GM12864 (cell line): ENCODE measurements at regions not wholly inside any gene's neighbourhood (a gene's known extent, or its start where the extent isn't known, plus 50 kb on each side); places are given as distances from the start of the nearest gene placed in this dataset.

ENCODE experiments used
- DNase-seq: peaks from one replicate; pipeline ENCODE4 v3.0.0-alpha.2; 2011; ENCODE audit warnings: low read depth
- H3K4me3 ChIP-seq: 2 replicates; pipeline ENCODE4 v1.5.1; 2011; ENCODE audit warnings: mild to moderate bottlenecking, low read depth, low read length, control low read depth
- TF ChIP-seq, protein P1 (sequence below): IDR thresholded peaks from 2 replicates; pipeline ENCODE4 v1.5.1; 2011; ENCODE audit warnings: low read depth, mild to moderate bottlenecking, moderate library complexity, low read length, control low read depth, inconsistent platforms; ENCODE audit errors: missing control alignments

DNA sequence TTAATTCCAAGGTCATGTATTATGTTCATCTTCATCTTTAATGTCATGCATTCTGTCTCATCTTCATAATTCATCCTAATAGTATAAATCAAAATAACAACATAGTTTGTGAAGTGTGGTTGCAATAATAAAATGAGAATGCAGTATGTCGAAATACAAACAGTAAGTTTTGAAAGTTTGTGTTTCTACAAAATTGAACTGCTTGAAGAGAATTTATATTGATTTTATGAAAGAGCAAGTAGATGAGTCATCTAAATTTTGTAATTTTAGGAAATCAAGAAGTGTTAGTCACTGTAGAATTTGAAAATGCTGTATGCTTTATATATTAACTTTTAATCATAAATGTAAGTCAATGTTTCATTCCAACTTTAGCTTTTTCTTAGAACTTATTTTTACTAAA lies 190.5 kb upstream of the PPP1R3A start:
- no peak overlapping the region for H3K4me3 ChIP-seq
- TF ChIP-seq, protein P1, sequence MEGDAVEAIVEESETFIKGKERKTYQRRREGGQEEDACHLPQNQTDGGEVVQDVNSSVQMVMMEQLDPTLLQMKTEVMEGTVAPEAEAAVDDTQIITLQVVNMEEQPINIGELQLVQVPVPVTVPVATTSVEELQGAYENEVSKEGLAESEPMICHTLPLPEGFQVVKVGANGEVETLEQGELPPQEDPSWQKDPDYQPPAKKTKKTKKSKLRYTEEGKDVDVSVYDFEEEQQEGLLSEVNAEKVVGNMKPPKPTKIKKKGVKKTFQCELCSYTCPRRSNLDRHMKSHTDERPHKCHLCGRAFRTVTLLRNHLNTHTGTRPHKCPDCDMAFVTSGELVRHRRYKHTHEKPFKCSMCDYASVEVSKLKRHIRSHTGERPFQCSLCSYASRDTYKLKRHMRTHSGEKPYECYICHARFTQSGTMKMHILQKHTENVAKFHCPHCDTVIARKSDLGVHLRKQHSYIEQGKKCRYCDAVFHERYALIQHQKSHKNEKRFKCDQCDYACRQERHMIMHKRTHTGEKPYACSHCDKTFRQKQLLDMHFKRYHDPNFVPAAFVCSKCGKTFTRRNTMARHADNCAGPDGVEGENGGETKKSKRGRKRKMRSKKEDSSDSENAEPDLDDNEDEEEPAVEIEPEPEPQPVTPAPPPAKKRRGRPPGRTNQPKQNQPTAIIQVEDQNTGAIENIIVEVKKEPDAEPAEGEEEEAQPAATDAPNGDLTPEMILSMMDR: no peak
- no peak for DNase-seq

DNA sequence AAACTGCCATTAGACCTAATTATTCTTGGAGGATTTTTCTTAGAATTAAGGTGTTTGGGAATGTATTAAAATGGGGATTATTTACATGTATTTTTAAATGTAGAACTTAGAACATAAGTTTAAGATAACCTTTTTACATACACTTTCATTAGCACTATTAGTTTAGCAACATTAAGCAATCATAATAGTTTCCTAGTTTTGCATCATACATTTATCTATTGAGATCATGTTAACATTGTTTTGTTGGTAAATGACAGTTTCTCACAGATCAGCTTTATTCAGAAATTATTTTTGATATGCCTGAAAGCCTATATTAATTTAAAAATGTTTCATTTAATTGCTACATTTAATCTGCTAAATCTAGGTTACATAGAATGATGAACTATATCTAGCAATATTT lies 189.7 kb upstream of the PPP1R3A start:
- TF ChIP-seq, protein P1: no peak
- H3K4me3 ChIP-seq: no peak overlapping the region

DNA sequence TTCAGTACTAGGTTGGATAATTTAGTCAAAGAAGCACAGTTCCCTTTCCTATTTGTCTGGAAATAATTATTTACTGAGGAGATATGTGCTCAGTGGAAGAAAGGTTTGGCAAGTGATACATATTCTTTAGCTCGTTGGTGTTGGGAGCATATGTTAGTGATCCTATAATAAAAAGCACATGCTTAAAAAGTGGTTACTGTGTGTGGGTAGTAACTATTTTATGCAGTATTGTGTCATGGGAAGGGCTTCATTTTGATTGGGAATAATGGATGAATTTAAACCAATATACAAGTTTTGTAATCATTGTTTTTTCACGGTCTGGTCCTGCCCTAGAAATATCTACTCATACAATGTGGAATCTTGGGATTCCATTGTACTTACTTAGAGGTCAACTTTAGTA lies 188.7 kb upstream of the PPP1R3A start:
- DNase-seq: no peak
- TF ChIP-seq, protein P1: no peak

More for the DNA sequence above, 189.7 kb upstream of the PPP1R3A start:
- no peak for DNase-seq

DNA sequence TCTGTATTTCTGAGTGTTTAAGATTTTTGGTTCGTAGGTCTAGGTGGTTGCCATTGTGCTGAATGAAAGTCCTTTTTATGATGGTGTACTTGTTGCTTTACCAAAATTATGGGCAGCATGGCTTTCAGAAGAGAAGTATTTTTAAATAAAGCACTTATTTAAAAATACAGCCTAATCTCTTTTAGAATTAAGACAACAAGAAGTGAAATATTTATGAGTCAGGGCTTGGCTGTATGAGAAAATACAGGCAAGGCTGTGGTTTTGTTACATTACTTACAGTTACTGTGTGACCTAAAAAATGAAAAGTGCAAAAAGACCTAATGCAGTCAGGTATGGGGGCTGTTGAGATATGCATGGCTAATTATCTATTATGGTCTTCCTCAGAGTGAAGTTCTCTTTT lies 185.2 kb upstream of the PPP1R3A start:
- TF ChIP-seq, protein P1: no peak
- DNase-seq: no peak
- H3K4me3 ChIP-seq: no peak overlapping the region

More for the DNA sequence above, 188.7 kb upstream of the PPP1R3A start:
- H3K4me3 ChIP-seq: no peak overlapping the region

DNA sequence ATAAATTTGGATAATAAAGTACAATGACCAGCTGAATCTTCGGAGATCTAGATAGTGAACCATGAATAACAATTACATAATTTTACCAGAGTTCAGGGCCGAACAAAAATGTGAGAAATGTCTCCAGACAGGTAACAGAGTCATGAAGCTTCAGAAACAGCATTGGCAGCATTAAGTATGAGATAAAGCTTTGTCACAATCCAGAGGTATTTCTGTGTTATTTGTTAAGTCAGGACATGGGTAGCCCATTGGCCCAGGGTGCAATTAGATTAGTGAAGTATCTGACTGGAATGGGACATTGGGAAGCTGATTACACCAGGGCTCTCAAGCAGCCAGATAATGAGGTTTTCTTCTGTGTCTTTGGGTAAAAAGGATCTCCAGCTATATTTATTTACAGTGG lies 184.2 kb upstream of the PPP1R3A start:
- no peak overlapping the region for H3K4me3 ChIP-seq
- TF ChIP-seq, protein P1: no peak
- no peak for DNase-seq

DNA sequence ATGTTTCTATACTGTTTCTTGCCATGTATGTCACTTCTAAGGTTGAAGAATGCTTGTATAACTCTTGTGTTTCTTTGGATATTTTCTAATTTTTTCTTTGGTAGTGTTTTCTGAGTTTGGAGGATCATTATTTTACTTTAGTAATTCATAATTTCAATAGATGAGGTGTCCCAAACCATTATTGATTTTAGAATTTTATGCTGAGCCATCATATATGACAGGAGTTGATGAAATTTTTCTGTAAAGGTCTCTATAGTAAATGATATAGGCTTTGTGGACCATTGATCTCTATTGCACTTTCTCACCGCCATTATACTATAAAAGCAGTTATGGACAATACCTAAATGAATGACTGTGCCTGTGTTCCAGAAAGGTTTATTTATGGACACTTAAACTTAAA lies 183.3 kb upstream of the PPP1R3A start:
- DNase-seq: no peak
- H3K4me3 ChIP-seq: no peak overlapping the region
- TF ChIP-seq, protein P1: no peak

DNA sequence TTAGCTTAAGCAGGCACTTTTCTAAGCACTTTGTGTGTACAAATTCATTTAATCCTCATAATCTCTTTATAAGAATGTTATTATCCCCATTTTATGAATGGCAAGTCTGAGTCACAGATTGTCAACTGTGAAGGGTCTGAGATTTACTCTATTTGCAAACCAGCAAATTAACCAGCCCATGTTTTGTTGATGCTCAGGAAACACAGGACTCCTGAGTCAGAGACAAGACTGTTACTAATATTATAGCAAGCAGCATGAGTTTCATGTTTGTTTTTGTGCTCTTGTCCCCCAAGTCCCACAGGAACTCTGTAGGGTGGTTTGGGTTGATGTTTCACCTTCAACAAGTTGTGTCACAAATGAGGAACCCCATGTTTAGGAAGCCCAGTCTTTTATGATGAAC lies 182.0 kb upstream of the PPP1R3A start:
- TF ChIP-seq, protein P1: no peak

More for the DNA sequence above, 182.0 kb upstream of the PPP1R3A start:
- H3K4me3 ChIP-seq: no peak overlapping the region
- no peak for DNase-seq
